ENCODE measurements at regions not wholly inside any gene's neighbourhood (a gene's known extent, or its start where the extent isn't known, plus 50 kb on each side); places are given as distances from the start of the nearest gene placed in this dataset.
"Not testable (repeated sequence)": the region's sequence is repeated elsewhere in the genome, so short reads cannot be mapped to it uniquely, and the experiment has no call there.

DNA sequence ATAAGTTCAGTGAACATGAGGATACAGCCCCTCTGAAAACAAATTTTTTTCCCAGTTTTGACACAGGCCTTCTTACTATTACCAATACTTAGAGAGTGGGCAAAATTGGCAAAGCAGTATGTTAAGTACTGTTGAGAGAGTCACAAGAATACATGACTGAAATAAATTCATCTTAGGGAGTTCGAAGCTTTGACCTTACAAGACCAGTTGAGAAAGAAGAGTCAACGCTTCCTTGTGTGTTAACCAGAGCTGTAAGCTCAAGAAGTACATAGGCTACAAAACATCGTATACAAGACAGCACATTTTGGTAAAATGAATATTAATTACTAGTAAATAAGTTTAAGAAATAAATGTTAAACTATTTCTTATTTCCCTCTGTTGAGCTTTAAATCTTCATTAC lies 164.4 kb upstream of the RORA start:
- no peak for DNase-seq

DNA sequence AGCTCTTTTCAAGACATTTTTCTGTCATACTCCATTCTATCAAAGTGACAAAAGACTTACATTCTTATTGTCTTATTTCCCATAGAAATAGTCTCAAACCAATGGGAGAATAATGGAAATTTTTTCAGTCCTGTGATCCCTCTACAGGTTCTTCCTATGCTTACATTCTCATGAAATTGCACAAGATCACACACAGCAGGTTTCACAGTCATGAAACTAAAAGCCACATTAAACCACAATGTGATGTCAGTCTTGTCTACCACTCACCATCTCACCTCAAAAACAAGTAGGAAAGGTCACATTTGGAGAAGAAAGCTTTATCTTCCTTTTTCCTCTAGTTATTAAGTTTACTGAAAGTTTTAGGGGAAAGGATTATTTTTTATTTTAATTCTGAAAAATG lies 161.0 kb upstream of the RORA start:
- DNase-seq: no peak

DNA sequence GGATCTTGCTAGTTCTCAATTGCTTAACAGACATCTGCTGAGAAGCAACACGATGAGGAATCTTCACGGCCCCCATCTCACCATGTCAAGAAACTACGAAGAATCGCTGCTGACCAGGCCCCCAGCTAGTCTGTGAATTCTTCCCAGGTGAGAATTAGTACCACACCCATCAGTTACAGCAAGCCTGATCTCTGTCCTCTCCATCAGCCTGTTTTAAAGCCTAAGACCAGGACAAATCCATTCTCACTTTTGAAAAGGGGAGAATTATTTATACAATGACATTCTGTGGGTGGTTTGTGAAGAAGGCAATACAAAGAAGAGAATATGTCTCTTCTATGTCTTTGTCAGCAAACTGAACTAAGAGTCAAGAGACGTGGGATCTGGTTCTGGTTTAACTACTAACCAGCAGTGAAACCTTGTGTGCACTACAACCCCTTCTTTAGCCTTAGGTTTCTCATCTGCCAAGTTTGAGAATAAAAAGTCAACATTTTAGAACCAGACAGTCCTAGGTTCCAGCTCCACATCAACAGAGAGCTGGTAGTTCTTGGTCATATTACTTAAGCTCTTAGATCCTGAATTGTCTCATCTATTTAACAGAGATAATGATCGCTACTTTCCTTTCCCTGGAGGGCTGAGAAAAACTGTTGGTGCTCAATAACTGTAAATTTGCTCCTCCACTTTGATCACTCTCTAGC lies 160.4 kb upstream of the RORA start:
- no peak for DNase-seq

DNA sequence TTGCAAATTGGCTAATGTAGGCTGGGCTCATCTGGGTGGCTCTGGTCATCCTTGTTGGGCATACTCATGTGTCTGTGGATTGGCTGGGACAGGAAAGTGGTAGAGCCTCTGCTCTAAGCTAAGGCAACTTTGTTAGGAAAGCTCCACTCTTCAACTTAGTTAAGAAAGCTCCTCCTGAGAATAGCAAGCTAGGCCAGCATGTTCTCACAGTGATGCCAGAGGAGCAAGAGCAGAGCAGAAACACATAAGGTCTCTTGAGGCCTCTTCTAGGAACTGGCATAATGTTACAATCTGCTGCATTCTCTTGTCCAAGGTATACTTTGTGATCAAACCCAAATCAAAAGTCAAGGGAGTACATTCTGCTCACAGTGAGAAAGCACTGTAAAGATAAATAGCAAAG lies 158.6 kb upstream of the RORA start:
- DNase-seq: no peak

DNA sequence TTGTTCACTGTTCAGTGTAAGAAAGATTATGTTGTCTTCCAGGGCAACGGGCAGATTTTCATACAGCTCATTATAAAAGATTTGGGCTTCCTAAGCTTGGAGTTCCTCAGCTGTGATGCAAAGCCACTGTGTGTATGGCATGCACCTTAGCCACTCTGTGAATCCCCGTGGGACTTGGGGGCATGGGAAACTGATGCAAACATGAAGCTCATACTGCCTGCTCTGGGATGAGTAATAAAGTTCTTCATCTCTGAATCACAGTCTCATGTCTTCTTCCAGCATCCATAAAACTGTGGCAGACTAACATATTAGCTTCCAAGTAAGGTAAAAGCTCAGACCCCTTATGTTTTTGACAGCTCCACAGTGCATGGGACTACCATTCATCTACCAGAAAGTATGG lies 154.3 kb upstream of the RORA start:
- no peak for DNase-seq

DNA sequence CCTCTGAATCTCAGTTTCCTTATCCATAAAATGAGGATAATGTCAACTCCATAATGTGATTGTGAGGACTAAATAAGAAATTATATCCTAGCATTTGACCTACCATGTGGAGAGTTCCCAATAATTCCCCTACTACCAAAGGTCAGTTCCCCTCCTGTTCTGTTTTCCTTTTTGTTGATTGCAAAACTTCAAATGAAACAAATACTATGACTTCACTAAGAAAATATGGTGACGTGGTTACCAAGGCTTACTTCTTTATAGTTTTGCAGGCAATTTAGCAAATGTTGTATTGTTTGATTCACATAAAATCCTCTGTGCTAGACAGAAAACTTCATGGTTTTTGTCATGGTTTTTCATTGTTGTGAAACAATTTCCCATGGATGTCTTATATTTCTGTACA lies 153.8 kb upstream of the RORA start:
- no peak for DNase-seq

DNA sequence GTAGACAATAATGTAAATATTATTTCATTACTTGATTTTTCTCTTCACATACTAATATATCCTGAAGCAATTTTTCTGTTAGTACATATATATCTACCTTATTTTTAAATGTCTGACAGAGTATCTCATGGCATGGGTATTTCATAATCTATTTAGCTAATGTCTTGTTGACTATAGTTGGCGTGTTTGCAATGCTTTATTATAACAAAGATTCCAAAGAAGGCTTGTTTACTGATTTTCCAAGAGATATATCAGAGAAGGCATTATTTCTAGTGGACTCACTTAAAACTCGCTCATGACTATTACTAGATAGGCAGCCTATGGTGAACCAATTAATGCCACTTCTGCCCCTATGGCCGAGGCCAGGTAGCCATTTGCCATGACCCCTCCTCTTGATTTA lies 152.4 kb upstream of the RORA start:
- no peak for DNase-seq

DNA sequence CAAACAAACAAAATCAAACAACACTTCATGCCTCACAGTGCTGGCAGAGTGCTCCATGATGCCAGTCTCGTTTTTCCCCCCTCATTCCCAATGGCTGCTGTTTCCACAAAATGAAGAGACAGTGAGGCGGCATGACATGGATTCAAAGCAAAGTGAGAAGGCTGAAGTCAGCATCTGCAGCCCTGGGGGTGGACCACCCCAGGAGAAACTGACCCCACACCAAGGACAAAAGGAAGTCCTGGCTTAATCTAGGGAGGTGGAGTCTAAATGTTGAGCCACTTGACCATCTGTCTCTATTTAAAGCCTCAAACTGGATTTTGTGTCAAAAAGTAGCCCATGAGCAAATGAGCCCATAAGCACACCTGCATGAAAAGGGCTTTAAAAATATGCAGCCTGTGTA lies 151.2 kb upstream of the RORA start:
- DNase-seq: no peak

DNA sequence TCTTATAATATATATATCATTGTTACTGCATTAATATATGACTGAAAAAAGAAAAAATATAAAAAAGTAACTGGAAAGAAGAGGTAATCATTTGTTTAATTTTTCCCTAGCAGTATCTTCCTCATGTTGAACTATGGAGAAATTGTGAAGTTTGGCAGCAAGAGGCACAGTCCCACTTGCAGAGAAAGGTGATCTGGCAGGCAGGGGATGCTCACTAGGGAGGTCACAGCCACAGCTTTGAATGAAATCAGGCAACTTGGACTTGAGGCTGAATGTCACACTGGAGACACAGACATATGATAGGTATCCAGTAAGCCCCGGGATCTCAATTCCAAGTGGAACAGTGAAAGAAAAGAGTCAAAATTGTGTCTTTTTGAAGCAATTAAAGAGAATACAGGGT lies 149.9 kb upstream of the RORA start:
- no peak for DNase-seq

DNA sequence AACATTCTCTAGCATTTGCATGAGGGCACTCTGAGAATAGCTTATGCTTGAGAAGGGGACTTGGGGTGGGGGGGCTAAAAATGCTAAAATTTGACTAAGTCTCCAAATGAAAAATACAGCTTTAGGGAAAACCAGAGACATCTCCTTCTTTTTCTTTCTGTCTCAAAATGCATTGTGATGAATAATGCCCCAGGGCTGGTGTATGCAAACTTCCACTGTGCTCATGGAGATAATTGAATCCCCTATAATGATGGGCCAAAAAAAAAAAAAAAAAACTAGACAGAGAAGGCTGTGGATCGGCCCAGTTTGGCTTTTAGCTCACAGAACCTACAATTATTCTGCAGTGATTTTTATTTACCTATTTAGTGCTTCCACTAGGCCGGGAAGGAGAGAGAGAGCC lies 147.9 kb upstream of the RORA start:
- no peak for DNase-seq

DNA sequence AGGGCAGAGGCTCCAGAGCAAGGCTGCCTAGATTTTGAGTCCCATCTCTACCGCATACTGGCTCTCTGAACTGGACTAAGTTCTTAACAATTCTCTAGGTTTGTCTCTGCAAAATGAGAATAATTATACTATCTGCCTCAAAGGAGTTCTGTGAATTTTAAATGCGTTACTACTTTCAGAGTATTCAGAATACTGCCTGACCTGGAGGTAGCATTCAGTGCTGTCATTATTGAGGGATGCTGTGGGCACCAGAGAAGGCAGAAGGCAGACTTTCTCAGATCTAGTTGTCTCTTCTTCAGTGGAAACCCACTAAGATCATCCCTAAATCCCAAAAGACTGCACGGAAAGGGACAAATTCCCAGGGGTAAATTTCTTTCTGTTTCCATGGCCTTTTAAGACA lies 147.4 kb upstream of the RORA start:
- DNase-seq: no peak

DNA sequence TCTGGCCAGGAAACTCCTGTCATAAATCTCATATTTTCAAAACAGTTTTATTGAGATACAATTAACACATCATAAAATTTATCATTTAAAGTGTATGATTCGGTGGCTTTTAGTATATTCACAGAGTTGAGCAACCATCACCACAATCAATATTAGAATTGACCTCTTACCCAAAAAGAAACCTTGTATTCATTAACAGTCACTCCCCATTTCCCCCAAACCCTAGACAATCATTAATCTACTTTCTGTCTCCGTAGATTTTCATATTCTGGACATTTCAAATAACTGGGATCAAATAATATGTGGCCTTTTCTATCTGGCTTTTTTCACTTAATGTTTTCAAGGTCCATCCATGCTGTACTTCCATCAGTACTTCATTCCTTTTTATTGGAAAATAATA lies 145.7 kb upstream of the RORA start:
- no peak for DNase-seq

DNA sequence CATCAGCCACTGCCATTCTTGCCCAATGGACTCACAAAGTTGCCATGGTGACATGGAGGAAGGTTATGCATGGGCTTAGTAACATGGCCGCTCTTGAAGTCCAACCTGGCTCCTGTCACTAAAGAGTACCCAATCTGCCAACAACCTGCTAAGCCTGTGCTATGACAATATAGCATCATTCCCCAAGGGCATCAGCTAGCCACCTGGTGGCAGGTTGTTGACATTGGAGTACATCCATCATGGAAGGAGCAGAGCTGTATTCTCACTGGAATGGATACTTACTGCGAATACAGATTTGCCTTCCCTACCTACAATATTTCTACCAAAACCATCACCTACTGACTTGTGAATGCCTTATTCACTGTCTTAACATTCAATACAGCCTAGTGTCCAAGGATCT lies 138.9 kb upstream of the RORA start:
- DNase-seq: no peak

DNA sequence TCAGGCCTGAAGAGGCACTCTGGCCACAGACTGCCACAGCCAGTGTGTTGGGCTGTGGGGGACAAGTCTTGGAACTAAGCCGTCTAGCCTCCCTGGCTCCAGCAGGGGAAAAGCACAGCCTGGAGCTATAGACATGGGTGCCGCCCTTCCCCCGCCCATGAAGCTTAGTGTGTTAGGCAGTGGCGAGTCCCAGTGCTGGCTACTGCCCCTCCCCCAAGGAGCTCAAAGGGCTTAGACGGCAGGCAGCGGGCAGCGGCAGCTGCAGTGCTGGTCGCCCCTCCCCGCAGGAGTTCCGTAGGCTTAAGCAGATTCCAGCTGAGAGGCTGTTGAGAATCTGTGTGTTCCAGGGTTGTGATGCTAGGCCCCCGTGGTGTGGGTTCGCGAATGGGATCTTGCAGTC lies 135.8 kb upstream of the RORA start:
- DNase-seq: no peak

DNA sequence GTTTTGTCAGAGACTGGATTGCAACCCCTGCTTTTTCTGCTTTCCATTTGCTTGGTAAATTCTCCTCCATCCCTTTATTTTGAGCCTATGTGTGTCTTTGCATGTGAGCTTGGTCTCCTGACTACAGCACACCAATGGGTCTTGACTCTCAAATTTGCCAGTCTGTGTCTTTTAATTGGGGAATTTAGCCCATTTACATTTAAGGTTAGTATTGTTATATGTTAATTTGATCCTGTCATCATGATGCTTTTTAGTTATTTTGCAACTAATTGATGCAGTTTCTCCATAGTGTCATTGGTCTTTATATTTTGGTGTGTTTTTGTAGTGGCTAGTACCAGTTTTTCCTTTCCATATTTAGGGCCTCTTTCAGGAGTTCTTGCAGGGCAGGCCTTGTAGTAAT lies 133.8 kb upstream of the RORA start:
- DNase-seq: not testable (repeated sequence)

DNA sequence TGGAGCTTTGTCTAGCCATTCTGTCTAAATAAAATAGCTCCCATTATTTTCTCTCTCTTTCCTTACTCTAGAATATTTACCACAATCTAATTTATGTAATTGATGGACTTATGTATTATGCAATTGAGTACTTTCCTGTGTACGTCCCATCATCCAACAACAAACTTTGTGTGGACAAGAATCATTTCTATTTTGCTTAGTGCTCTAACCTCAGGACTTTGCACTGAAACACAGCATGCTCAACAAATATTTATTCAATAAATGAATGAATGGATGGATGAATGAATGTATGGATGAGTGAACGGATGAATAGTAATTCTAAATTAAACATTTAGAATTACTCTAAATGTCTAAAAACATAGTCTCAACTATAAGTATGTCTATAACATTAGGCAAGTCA lies 115.2 kb upstream of the RORA start:
- no peak for DNase-seq

DNA sequence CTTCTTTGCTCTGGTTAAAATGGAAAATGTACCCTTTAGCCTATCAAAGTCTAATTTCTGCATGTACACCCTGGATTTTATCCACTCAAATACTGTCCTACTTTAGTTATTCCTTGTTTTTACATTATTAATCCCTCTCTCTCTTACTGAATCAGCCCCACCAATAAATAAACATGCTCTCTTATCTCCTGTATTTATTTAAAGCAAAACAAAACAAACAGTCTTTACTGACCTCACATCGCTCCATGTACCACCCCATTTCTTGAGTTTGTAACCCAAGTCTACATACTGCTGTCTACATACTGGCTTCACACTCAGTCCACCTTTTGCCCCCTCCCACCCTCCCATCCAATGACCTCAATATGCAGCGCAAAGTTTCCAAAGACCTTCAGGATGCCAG lies 113.3 kb upstream of the RORA start:
- DNase-seq: no peak

DNA sequence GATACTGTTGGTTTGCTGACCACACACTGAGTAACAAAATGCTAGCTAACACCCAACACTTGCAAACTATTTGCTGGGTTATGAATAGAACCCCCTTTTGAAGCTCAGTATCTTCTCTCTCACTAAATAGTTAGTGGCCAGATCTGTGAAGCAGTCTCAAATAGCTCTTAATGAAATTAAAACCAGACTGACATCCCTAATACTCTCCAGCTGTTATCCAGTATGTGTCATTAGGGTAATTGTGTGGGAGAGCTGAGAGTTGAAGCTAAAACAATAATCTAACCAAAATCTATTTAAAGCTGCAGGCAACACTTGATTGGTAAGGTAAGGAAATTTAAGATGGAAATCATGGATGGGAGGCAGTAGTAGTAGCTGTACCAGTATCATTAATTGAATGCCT lies 110.4 kb upstream of the RORA start:
- no peak for DNase-seq

DNA sequence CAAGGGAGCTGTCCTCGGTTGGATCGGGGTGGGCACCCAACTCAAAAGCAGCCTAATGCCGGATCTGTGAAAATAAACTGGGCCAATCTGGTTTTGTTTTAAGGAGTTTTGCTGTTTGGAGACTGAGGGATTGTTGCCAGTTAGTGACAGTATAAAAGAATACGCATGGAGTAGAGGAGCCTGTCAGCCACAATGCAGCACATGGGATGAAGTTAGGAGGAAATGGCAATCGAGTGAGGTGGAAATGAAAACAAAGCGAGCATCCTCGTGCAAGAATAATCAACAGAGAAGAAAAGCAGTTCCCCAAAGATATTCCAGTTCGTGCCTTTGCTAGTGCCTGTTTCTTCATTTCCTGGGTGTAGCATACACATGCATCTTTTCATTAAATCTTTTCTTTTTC lies 108.4 kb upstream of the RORA start:
- no peak for DNase-seq

DNA sequence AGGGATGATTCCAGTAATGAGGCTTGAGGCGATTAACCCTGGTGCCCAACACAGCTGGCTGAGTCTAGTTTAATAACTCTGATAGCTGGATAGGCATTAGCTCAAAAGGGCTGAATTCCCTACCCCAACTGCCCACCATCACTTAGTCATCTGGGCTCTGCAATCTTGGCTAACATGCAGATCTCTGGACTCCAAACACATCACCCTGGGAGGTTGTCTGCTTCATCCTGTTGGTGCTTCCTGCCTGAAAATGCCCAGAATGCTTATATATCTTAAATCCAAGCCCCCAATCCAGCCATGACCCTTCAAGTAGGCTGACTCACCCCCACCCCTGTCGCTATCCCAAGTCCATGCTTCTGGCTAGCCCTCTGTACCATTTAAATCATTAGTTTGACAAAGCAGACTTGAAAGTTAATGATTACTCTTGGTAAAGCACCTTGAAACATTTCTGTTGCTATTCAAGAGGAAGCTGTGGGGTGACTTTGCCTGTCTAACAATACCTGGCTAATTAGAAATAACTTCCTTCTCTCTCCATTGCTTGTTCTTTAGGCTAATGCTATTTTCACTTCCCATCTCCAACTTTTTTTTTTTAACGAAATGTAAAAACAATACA lies 107.0 kb upstream of the RORA start:
- no peak for DNase-seq

DNA sequence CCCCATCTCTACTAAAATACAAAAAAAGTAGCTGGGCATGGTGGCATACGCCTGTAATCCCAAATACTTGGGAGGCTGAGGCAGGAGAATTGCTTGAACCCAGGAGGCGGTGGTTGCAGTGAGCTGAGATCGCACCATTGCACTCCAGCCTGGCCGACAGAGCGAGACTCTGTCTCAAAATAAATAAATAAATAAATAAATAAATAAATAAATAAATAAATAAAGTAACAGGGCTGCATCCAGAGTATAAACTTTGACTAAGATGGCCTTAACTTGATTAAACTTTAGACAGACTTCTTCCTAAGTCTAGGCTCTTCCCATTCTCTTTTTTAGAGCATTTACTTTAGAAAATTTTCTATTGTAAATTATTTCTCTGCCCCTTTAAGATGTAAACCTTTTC lies 105.6 kb upstream of the RORA start:
- not testable (repeated sequence) for DNase-seq

DNA sequence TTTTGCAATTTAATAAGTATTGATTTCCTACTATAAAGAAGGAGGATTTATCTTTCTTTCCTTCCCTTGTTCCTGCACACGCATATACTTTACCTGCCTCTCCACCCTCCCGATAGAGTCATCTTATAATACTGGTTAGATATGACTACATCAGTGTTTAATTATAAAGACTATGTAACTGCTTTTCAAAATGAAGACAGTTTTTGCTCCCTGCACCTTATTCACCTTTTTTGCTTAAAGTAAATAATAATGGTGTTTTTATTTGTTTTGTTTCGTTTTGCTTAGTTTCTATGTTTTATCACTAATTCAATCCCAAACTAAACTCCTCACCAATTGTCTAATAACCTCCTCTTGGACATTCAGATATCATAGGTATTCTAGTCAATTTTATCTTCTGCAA lies 101.9 kb upstream of the RORA start:
- DNase-seq: no peak

DNA sequence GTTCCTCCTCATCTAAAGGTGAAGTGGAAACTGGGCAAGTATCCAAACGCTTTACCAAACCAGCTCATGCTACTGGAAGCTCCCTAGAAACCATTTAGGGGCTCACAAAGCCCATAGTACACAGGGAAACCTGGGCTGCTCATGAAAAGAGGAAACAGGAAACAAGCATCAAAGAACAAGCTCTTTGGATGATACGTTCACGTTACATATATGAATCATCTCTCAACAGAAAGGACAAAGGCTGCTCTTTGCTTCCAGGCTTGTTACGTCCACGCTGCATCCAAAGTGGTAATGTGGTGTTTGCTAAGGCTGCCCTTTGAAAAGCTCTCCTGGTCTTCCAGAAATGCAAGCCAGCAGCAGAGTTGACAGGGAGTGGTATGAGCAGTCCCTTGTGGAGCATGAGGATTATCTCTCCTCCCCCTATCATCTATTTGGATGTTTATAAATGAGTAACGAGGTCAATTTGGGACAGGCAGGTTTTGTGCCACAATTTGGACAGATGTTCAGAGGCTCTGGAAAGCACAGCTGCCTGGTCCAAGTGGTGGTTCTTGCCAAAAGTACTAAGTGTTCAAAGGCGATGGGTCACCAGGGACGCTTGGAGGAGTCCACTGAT lies 98.0 kb upstream of the RORA start:
- no peak for DNase-seq

DNA sequence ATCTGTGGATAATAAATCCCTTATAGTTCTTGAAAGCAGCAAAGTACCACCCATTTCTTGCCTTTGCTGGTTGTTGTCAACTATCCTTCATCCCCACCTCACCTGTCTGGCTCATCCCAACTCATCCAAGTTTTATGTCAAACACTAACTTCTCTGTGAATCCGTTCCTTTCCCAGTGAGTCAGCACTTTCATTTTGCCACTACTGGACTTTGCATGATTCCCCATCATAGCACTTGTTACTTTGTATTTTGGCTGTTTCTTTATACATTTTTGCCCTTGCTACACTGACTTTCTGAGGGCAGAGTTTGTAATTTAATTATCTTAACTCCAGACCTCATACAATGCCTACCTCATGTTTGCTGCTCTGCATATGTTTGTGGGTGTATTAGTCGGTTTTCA lies 90.8 kb upstream of the RORA start:
- DNase-seq: no peak

Data from inflammatory macrophage treated with lipopolysaccharide for 4 hours (primary cell).